Astrocyte of the spinal cord (primary cell): ENCODE measurements at regions not wholly inside any gene's neighbourhood (a gene's known extent, or its start where the extent isn't known, plus 50 kb on each side); places are given as distances from the start of the nearest gene placed in this dataset.

Experiments used
- DNase-seq: peaks from one replicate; pipeline ENCODE4 v3.0.0; 2011; ENCODE audit warnings: low read depth, low spot score
- H3K4me3 ChIP-seq: 2 replicates; pipeline ENCODE4 v1.5.1; 2011; ENCODE audit warnings: low read depth, mild to moderate bottlenecking, low read length, moderate library complexity
- in situ Hi-C: cut with HindIII; loops from 2 replicates; pipeline ENCODE4 v1.10.0; 2017; ENCODE audit warnings: low sequenced_read_pairs
- TF ChIP-seq, protein P1 (sequence below): IDR thresholded peaks from 2 replicates; pipeline ENCODE4 v1.5.1; 2012; ENCODE audit warnings: low read depth, mild to moderate bottlenecking, low read length, inconsistent platforms

DNA sequence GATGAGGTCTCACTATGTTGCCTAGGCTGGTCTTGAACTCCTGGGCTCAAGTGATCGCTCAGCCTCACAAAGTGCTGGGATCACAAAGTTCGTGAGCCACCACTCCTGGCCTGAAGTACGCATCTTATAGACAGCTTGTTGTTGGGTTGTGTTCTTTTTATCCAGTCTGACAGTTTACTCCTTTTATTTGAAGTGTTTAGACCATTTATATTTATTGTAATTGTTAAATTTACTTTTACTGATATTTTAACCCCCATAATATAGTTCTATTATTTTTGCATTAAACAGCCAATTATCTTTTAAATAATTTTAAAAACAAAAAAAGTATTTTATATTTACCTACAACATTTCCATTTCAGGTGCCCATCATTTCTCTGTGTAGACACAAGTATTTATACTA is 303.0 kb upstream of the HDAC4 start:
- TF ChIP-seq, protein P1, sequence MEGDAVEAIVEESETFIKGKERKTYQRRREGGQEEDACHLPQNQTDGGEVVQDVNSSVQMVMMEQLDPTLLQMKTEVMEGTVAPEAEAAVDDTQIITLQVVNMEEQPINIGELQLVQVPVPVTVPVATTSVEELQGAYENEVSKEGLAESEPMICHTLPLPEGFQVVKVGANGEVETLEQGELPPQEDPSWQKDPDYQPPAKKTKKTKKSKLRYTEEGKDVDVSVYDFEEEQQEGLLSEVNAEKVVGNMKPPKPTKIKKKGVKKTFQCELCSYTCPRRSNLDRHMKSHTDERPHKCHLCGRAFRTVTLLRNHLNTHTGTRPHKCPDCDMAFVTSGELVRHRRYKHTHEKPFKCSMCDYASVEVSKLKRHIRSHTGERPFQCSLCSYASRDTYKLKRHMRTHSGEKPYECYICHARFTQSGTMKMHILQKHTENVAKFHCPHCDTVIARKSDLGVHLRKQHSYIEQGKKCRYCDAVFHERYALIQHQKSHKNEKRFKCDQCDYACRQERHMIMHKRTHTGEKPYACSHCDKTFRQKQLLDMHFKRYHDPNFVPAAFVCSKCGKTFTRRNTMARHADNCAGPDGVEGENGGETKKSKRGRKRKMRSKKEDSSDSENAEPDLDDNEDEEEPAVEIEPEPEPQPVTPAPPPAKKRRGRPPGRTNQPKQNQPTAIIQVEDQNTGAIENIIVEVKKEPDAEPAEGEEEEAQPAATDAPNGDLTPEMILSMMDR, result no peak
- no peak overlapping the region for H3K4me3 ChIP-seq
- in situ Hi-C loops, result no loop called here
- DNase-seq, result no peak

DNA sequence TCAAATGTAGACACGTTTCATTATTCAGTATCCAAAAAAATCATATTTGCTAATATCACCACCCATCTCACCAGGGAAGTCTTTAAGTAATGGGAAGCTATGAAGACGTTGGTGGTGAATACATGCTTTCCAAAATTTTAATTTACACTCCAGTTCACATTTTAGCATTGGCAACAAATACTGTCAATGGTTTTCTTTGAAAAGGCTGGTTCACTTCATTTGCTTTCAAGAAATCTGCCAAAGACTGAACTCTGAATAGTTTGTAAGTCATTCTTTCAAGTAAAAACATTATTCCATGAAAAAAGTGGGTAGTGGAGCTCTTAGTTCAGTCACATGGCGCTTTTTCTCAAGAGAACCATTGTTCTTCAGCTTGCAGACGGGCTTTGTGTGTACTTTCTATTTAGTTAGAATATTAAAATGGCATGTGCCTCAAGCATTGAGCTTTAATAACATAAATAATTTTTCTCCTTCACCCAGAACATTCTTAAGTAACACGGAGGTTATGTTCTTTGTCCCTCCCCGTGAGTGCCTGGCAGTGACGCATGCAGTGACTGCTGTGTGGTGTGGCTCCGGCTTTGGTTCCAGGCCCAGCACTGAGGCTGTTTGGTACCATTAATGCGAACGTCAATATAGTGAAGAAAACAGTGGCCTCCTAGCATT is 300.0 kb upstream of the HDAC4 start:
- TF ChIP-seq, protein P1, result no peak
- in situ Hi-C loops, result no loop called here
- no peak for DNase-seq
- no peak overlapping the region for H3K4me3 ChIP-seq

DNA sequence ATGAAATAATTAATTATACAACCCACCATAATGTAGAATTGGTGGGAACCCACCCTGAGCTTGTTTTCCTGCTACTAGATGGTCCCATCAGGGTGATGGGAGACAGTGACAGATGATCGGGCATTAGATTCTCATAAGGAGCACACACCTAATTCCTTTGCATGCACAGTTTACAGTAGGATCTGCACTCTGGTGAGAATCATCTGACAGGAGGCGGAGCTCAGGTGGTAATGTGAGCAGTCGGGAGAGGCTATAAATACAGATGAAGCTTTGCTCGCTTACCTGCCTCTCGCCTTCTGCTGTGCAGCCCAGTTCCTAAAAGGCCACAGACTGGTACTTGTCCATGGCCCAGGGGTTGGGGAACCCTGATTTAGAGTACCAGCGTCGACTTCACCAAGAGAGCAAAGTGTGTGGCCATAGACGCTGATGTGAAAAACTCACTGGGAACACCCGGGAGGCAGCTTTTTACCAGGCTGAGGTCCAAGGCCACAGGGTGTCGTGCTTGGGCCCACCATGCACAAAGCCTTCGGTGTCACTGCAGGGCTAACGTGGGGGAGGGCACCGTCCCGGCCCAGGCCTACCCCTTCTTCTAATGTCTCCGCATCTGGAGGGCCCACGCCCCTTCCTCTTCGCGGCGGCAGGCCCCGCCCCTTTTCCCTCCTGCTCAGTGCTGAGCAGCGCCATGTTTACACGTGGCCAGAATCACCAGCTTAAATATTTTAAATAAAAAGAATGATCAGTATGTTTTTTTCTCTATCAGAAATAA is 296.8 kb upstream of the HDAC4 start:
- no peak for DNase-seq
- in situ Hi-C loops, result no loop called here
- TF ChIP-seq, protein P1, result no peak
- no peak overlapping the region for H3K4me3 ChIP-seq

DNA sequence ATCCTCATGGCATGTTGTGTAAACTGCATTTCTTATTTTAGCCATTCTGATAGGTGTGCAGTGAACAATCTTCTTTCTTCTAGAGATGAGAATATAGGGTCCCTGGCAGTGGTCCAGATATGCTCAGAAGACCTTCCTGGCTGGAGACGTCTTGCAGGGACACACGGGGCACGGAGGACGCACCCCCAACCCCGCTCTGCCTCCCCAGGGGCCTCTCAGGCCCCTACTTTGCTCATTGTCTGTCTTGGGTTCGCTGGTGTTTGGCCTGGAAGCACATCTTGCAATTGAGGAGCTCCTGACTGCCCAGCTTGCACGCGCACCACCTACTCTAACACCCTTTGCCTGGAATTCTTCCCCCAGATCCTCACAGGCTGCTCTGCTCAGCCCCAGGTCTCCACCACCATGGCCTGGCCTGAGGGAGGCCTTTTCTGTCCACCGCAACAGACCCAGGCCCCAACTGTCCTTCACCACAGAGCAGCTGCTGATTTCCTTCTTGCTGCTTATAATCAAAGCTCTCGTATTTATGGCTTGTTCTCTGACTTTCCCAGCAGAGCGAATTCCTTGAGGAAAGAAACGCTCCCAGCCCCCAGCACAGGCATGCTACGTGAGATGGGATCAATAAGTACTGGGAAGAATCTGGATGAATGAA is 295.9 kb upstream of the HDAC4 start:
- no peak overlapping the region for H3K4me3 ChIP-seq
- TF ChIP-seq, protein P1, result no peak
- no peak for DNase-seq
- in situ Hi-C loops, result no loop called here

DNA sequence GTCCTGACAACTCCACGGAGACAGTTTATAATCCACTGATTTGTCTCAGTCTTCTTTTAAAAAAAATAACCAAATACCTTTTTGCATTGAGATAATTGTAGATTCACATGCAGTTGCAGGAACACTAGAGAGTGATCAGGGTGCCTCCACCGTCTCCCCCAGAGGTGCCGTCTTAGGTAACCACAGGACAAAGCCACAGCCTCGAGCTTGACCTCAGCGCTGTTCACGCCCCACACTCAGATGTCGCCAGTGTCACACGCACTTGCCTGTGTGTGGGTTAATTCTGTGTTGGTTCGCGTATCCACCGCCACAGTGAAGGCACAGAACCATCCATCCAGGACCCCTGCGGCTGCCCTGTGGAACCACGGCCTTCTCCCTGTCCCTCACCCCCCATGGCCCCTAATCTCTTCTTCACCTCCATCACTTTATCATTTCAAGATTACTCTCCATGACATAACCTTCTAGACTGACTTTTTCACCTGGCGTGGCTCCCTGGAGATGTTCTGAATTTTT is 295.0 kb upstream of the HDAC4 start:
- H3K4me3 ChIP-seq, result no peak overlapping the region
- DNase-seq, result no peak
- TF ChIP-seq, protein P1, result no peak
- in situ Hi-C loops, result no loop called here

DNA sequence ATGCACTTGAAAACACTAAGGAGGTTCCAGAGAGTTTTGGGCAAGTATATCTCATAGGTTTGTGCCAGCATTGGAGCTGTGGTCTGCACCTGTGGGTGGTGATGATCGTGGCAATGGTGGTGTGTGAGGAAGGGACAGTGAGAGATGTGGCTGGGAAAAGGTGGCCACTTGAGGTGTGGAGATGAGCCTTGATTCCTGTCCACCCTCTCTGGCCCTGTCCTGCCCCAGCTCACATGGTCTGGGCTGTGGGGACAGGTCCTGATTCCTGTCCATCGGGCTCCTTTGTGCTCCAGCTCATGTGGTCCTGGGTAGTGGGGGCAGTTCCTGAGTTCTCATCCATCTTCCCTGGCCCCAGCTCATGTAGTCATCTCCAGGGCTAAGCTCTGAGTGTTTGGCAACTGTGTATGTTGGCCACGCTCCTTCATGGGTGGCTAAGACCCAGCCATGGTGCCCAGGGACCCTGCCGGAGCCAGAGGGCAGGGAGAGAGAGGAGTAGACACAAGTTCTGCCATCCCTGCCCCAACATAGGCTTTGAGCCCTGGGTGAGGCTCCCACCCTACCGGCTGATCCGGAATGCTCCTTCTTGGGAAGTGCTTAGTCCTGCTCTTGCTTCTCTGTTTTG is 294.4 kb upstream of the HDAC4 start:
- TF ChIP-seq, protein P1, result no peak
- no peak for DNase-seq
- H3K4me3 ChIP-seq, result no peak overlapping the region
- in situ Hi-C loops, result no loop called here
